SK-N-SH (cell line): ENCODE measurements at regions not wholly inside any gene's neighbourhood (a gene's known extent, or its start where the extent isn't known, plus 50 kb on each side); places are given as distances from the start of the nearest gene placed in this dataset.

Source experiments
- CTCF ChIA-PET: fragments of 300-600, 350-600 bp; formaldehyde crosslinking; extraction: SDS; loops from one replicate; lab custom pipeline; 2021; lab: Yijun Ruan, JAX
- POLR2A ChIA-PET: fragments of 350-600 bp; sonication (Branson Sonifier 250); formaldehyde crosslinking; extraction: SDS; loops from one replicate; lab custom pipeline; 2020; ENCODE audit warnings: antibody characterized with exemption, inconsistent platforms; lab: Yijun Ruan, JAX
- DNase-seq: peaks from one replicate; pipeline ENCODE4 v3.0.0; 2012
- H2AFZ ChIP-seq: fragments of 200-600 bp; sonication (generic); 2 replicates; pipeline ENCODE4 v1.8.1; 2016; ENCODE audit warnings: antibody characterized with exemption, mild to moderate bottlenecking, low read depth
- H3F3A ChIP-seq: fragments of 200-600 bp; sonication (generic); replicated peaks from 2 replicates; pipeline ENCODE3; 2016; ENCODE audit warnings: antibody characterized with exemption, mild to moderate bottlenecking; ENCODE audit not compliant: insufficient read depth
- H3K27ac ChIP-seq, 2 experiments: fragments of 200-500 bp in 1 of 2; fragments of 200-600 bp in 1 of 2; sonication (Bioruptor generic) in 1 of 2; sonication (generic), shearing (Covaris generic) in 1 of 2; 2 replicates each; pipeline versions ENCODE4 v1.5.1 to v1.6.1; 2014 to 2016; ENCODE audit warnings: low read depth in 2 of 2, inconsistent platforms in 1 of 2, low read length in 1 of 2, mild to moderate bottlenecking in 1 of 2, mixed read lengths in 1 of 2
- H3K27me3 ChIP-seq: fragments of 200-600 bp; sonication (generic), shearing (Covaris generic); 2 replicates; pipeline ENCODE4 v1.6.1; 2016; ENCODE audit warnings: mixed run types; ENCODE audit not compliant: insufficient read depth
- H3K36me3 ChIP-seq, 2 experiments: fragments of 200-500 bp in 1 of 2; fragments of 200-600 bp in 1 of 2; sonication (Bioruptor generic) in 1 of 2; sonication (generic) in 1 of 2; replicated peaks in 1 of 2; 2 replicates each; pipeline versions ENCODE3 to v1.5.1; 2014 to 2016; ENCODE audit warnings: low read length in 1 of 2, mild to moderate bottlenecking in 1 of 2; ENCODE audit not compliant: insufficient read depth in 2 of 2, control insufficient read depth in 1 of 2
- H3K4me1 ChIP-seq, 2 experiments: fragments of 200-500 bp in 1 of 2; fragments of 200-600 bp in 1 of 2; sonication (Bioruptor generic) in 1 of 2; sonication (generic), shearing (Covaris generic) in 1 of 2; 2 replicates each; pipeline versions ENCODE4 v1.5.1 to v1.6.1; 2014 to 2016; ENCODE audit warnings: low read depth in 1 of 2, low read length in 1 of 2, mixed run types in 1 of 2; ENCODE audit not compliant: insufficient read depth in 2 of 2, control insufficient read depth in 1 of 2
- H3K4me2 ChIP-seq: fragments of 200-600 bp; sonication (generic), shearing (Covaris generic); 2 replicates; pipeline ENCODE4 v1.6.1; 2017; ENCODE audit warnings: mixed run types
- H3K4me3 ChIP-seq, 2 experiments: fragments of 200-500 bp in 1 of 2; fragments of 200-600 bp in 1 of 2; sonication (Bioruptor generic) in 1 of 2; sonication (generic), shearing (Covaris generic) in 1 of 2; 2 replicates each; pipeline versions ENCODE4 v1.5.1 to v1.8.1; 2014 to 2016; ENCODE audit warnings: low read depth in 2 of 2, inconsistent platforms in 1 of 2, low read length in 1 of 2, mild to moderate bottlenecking in 1 of 2, mixed read lengths in 1 of 2, moderate library complexity in 1 of 2
- H3K79me2 ChIP-seq: fragments of 200-600 bp; sonication (generic); 2 replicates; pipeline ENCODE4 v1.8.1; 2017; ENCODE audit warnings: mild to moderate bottlenecking; ENCODE audit not compliant: insufficient read depth
- H3K9ac ChIP-seq: fragments of 200-600 bp; sonication (generic); 2 replicates; pipeline ENCODE4 v1.6.1; 2017; ENCODE audit warnings: mixed run types
- H3K9me2 ChIP-seq: fragments of 200-600 bp; sonication (generic); 2 replicates; pipeline ENCODE4 v1.6.1; 2017; ENCODE audit warnings: mixed run types
- H3K9me3 ChIP-seq: fragments of 200-600 bp; sonication (generic); 2 replicates; pipeline ENCODE4 v1.6.1; 2017; ENCODE audit warnings: mixed run types, mild to moderate bottlenecking, moderate library complexity
- H4K20me1 ChIP-seq: fragments of 200-600 bp; sonication (generic); 2 replicates; pipeline ENCODE4 v1.6.1; 2017; ENCODE audit warnings: mild to moderate bottlenecking, mixed run types; ENCODE audit not compliant: insufficient read depth
- CHD2 ChIP-seq: fragments of 150-350 bp; IDR thresholded peaks from 2 replicates; pipeline ENCODE4 v1.6.1; 2018; ENCODE audit warnings: low read length; ENCODE audit not compliant: partially characterized antibody
- EP300 ChIP-seq, 2 experiments: IDR thresholded peaks; 2 replicates each; pipeline versions ENCODE4 v1.4.0 to v1.6.1; 2012; ENCODE audit warnings: borderline replicate concordance in 1 of 2, low read depth in 1 of 2, low read length in 1 of 2
- GABPA ChIP-seq: IDR thresholded peaks from 2 replicates; pipeline ENCODE4 v1.4.0; 2012; ENCODE audit warnings: low read depth, mild to moderate bottlenecking
- JUND ChIP-seq: IDR thresholded peaks from 2 replicates; pipeline ENCODE4 v1.4.0; 2012
- NRF1 ChIP-seq: IDR thresholded peaks from 2 replicates; pipeline ENCODE4 v1.6.1; 2012; ENCODE audit warnings: low read depth, mild to moderate bottlenecking, low read length
- RXRA ChIP-seq: IDR thresholded peaks from 2 replicates; pipeline ENCODE4 v1.4.0; 2012; ENCODE audit warnings: low read depth, mild to moderate bottlenecking, borderline replicate concordance
- SIN3A ChIP-seq: IDR thresholded peaks from 2 replicates; pipeline ENCODE4 v1.6.1; 2012; ENCODE audit warnings: low read depth, mild to moderate bottlenecking, low read length, moderate library complexity, borderline replicate concordance
- TAF1 ChIP-seq: IDR thresholded peaks from 2 replicates; pipeline ENCODE4 v1.6.1; 2012; ENCODE audit warnings: low read depth, mild to moderate bottlenecking, low read length, moderate library complexity, borderline replicate concordance
- TCF12 ChIP-seq: IDR thresholded peaks from 2 replicates; pipeline ENCODE4 v1.4.0; 2012
- USF1 ChIP-seq: IDR thresholded peaks from 2 replicates; pipeline ENCODE4 v1.4.0; 2012; ENCODE audit warnings: low read depth, borderline replicate concordance
- WGBS: methylation state at CpG from one replicate; pipeline ENCODE4 v1.1.6; 2017; ENCODE audit warnings: low lambda C conversion rate; 5-methylcytosine and 5-hydroxymethylcytosine counted together
- TF ChIP-seq, protein P1 (sequence below): IDR thresholded peaks from 2 replicates; pipeline ENCODE4 v1.4.0; 2012; ENCODE audit warnings: low read depth
- TF ChIP-seq, protein P2 (sequence below): IDR thresholded peaks from 2 replicates; pipeline ENCODE4; 2012

- TF ChIP-seq CHD2 = no peak
Measured at GRCh38 chr2:41846962-41847361, 200.9 kb upstream of the PKDCC start (continued).

DNA sequence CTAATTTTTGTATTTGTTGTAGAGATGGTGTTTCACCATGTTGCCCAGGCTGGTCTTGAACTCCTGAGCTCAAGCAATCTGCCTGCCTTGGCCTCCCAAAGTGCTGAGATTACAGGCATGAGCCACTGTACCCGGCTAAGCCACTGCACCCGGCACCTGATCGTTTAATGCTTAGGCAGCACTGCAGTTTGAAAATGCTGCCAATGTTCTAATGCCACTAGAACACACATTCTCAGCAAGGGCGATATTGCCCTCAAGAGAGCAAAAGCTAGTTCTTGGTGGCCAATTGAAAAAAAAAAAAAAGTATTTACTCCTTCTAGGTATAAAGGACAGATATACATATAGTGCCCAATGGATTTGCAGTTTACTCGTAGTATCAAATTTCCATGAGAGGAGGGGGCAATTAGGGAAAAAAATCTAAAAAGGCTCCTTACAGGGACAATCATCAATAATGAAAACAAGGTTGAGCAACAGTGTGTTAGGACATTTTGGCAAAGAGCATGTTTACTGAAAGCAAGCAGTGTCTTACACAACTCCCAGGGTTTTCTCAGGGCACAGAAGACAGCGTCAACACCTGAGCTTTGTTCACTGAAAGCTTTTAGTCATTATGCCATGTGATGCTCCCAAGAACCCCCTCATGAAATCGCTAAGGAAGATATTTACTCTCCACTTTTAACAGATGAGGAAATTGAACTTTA lies 199.9 kb upstream of the PKDCC start:
- DNase-seq = no peak
- no peak overlapping the region for H3K27ac ChIP-seq
- TF ChIP-seq TCF12 = no peak
- no peak for TF ChIP-seq RXRA
- TF ChIP-seq USF1 = no peak
- TF ChIP-seq EP300 (IDR thresholded peaks at IDR 0.05; ENCODE audit: borderline replicate concordance in 1 of 2, low read depth in 1 of 2, low read length in 1 of 2) = no peak
- TF ChIP-seq TAF1 = no peak
- WGBS = 41% methylated on average over 7 of the region's 7 CpGs
- no peaks in the 10 kb centered on the region for H3K9me2 ChIP-seq
- H4K20me1 ChIP-seq = no peaks in the 10 kb centered on the region
- no peaks in the 10 kb centered on the region for H3K79me2 ChIP-seq
- H3K9me3 ChIP-seq = no peaks in the 10 kb centered on the region
- ChIA-PET CTCF (interaction anchor here (0.9 to 14.2 kb wide), 8 partner anchors 12 to 258 kb away, joined by 3 to 446 read pairs (median 4); no protein-coding TSS in a partner anchor), POLR2A (no interaction called here)
- no peaks in the 10 kb centered on the region for H3K36me3 ChIP-seq
- H3K4me1 ChIP-seq = no peaks in the 10 kb centered on the region
- H2AFZ ChIP-seq = no peak overlapping the region
- no peak overlapping the region for H3K9ac ChIP-seq
- H3F3A ChIP-seq = no peaks in the 10 kb centered on the region
- no peak overlapping the region for H3K4me2 ChIP-seq
- no peak overlapping the region for H3K4me3 ChIP-seq
- H3K27me3 ChIP-seq = peaks cover 16% of the 10 kb centered on the region; the same call in 1 of the 2 replicates

GRCh38 chr2:41851554-41851953 lies 196.3 kb upstream of the PKDCC start:
- ChIA-PET POLR2A (no interaction called here), CTCF (interaction anchor here (1.0 to 14.2 kb wide), 4 partner anchors 10 to 240 kb away, joined by 4 to 446 read pairs (median 200); no protein-coding TSS in a partner anchor)
- H3K27me3 ChIP-seq = peaks cover 14% of the 10 kb centered on the region; the same call in 1 of the 2 replicates
- no peak overlapping the region for H3K9ac ChIP-seq
- WGBS = 65% methylated on average over 5 of the region's 5 CpGs
- no peaks in the 10 kb centered on the region for H3K9me3 ChIP-seq
- no peak for TF ChIP-seq CHD2
- TF ChIP-seq, protein P1, sequence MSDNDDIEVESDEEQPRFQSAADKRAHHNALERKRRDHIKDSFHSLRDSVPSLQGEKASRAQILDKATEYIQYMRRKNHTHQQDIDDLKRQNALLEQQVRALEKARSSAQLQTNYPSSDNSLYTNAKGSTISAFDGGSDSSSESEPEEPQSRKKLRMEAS = no peak
- TF ChIP-seq JUND = no peak
- TF ChIP-seq GABPA = no peak
- TF ChIP-seq SIN3A = no peak
- no peak for TF ChIP-seq NRF1
- TF ChIP-seq, protein P2, sequence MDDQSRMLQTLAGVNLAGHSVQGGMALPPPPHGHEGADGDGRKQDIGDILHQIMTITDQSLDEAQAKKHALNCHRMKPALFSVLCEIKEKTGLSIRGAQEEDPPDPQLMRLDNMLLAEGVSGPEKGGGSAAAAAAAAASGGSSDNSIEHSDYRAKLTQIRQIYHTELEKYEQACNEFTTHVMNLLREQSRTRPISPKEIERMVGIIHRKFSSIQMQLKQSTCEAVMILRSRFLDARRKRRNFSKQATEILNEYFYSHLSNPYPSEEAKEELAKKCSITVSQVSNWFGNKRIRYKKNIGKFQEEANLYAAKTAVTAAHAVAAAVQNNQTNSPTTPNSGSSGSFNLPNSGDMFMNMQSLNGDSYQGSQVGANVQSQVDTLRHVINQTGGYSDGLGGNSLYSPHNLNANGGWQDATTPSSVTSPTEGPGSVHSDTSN = no peak
- TF ChIP-seq, all 33 proteins: peak for 0
- H3F3A ChIP-seq = no peaks in the 10 kb centered on the region
- H4K20me1 ChIP-seq = no peaks in the 10 kb centered on the region
- peaks cover 0 to 7% of the 10 kb centered on the region in 2 experiments; a peak in 1 of 4 replicates for H3K4me1 ChIP-seq
- no peaks in the 10 kb centered on the region for H3K36me3 ChIP-seq
- H3K4me3 ChIP-seq = no peak overlapping the region
- H3K27ac ChIP-seq = no peak overlapping the region
- H3K79me2 ChIP-seq = no peaks in the 10 kb centered on the region
- no peak overlapping the region for H3K4me2 ChIP-seq
- no peak overlapping the region for H2AFZ ChIP-seq
- H3K9me2 ChIP-seq = no peaks in the 10 kb centered on the region
- no peak for DNase-seq
